ENCODE measurements at regions not wholly inside any gene's neighbourhood (a gene's known extent, or its start where the extent isn't known, plus 50 kb on each side); places are given as distances from the start of the nearest gene placed in this dataset.
A peak's percentile ranks its signal among the peaks of the same experiment; 100 is the strongest.
"Not testable (repeated sequence)": the region's sequence is repeated elsewhere in the genome, so short reads cannot be mapped to it uniquely, and the experiment has no call there.

DNA sequence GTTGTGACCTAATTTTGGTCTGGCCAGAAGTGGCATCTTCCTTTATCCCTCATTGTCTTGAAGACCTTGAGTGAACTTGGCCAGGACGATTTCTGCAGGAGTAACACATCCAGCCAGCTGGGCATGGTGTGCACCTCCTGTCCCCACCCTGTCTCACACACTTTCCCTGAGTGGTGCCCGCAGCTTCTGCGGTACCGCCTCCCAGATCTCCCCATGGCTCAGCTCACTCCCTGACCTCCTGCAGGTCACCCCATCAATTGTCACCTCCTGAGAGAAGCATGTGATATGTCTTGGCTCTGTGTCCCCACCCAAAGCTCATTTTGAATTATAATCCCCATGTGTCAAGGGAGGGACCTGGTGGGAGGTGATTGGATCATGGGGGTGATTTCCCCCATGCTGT lies 50.2 kb upstream of the TP53I11 start:
- no peak for DNase-seq

DNA sequence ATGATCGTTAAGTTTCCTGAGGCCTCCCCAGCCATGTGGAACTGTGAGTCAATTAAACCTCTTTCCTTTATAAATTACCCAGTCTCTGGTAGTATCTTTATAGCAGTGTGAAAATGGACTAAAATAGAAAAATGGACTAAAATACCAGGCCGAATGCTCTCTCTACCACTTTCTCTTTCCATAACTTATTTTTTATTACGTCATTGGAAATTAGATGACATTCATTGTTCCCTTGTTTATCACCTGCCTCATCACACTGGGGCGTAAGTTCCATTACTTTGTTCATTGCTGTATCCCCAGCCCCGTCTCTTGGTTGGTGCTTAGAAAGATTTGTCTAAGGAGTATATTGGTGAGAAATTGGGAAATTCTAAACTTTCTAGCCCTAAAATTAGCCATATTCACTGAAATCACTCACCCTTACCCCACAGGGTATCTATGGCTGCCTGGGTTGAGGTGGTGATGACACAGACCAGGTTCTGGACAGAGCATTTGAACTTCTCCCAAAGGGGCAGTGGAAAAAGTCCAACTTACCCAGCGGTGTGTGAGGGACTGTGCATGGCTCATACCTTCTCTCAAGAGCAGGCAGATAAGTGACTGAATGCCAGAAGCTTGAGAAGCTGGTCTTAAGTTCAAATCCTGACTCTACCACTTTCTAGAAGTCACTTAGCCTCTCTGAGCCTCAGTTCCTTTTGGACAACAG lies 50.9 kb upstream of the TP53I11 start:
- DNase-seq: no peak

DNA sequence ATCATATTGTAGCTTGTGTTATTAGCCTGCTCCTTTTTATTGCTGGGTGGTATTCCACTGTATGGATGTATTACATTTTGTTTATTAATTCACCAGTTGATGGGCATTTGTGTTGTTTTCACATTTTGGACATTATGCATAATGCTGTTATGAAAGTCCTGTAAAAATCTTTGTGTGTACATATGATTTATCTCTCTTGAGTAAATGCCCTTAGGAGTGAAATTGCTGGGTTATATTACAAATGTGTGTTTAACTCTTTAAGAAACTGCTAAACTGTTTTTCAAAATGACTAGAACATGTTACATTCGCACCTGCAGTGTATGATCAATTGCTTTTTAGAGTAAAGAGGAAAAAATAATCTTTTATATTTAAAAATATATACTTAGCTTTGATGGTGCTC lies 54.4 kb upstream of the TP53I11 start:
- DNase-seq: no peak

DNA sequence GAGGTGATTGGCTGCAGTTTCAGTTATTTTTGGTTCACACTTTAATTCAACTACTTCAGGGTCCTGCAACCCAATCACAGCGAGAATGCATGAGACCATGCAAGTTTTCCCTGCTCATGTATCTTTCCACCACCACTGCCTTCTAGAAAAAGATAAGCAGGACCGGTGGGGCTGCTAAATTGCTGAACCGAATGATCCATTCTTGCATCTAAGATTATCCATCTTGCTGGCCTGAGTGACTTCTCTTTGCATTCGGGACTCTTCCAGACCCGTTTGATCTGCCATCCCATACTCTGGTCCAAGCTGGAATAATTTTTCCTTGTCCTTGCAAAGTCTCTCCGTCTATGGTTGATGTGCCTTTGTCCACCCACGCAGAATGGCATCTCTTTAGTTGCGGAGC lies 56.3 kb upstream of the TP53I11 start:
- no peak for DNase-seq

DNA sequence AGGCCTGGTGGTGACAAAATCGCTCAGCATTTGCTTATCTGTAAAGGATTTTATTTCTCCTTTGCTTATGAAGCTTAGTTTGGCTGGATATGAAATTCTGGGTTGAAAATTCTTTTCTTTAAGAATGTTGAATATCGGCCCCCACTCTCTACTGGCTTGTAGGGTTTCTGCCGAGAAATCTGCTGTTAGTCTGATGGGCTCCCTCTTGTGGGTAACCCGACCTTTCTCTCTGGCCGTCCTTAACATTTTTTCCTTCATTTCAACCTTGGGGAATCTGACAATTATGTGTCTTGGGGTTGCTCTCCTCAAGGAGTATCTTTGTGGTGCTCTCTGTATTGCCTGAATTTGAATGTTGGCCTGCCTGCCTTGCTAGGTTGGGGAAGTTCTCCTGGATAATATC lies 65.3 kb upstream of the TP53I11 start:
- DNase-seq: not testable (repeated sequence)

DNA sequence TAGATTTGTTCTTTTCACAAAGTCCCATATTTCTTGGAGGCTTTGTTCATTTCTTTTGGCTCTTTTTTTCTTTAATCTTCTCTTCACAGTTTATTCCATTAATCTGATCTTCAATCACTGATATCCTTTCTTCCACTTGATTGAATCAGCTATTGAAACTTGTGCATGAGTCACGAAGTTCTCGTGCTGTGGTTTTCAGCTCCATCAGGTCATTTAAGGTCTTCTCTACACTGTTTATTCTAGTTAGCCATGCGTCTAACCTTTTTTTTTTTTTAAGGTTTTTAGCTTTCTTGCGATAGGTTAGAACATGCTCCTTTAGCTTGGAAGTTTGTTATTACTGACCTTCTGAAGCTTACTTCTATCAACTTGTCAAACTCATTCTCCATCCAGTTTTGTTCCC lies 65.8 kb upstream of the TP53I11 start:
- DNase-seq: not testable (repeated sequence)

DNA sequence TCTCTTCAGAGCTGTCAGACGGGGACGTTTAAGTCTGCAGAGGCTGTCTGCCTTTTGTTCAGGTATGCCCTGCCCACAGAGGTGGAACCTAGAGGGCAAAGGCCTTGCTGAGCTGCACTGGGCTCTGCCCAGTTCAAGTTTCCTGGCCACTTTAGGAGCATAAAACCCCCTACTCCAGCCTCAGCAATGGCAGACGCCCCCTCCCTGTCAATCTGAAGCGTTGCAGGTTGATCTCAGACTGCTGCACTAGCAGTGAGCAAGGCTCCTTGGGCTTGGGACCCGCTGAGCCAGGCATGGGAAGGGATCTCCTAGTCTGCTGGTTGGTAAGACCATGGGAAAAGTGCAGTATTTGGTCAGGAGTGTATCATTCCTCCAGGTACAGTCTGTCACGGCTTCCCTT lies 66.6 kb upstream of the TP53I11 start:
- no peak for DNase-seq

DNA sequence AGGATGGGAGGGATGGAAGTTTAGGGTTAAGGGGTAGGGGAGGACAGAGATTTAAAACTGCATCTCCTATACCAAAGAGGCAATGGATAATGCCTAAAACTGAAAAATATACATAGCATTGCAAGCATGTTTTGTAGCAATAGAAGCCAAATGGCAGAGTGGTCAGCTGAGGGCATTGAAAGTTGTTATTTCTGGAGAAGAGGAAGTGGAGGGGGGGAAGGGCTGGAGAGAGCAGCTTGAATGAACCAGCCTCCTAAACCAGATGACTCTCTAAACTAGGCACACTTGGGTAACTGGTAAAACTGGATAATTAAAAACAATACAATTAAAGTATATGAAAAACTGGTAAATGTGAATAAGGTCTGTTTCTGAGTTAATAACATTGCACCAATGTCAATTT lies 70.3 kb upstream of the TP53I11 start:
- DNase-seq: no peak

DNA sequence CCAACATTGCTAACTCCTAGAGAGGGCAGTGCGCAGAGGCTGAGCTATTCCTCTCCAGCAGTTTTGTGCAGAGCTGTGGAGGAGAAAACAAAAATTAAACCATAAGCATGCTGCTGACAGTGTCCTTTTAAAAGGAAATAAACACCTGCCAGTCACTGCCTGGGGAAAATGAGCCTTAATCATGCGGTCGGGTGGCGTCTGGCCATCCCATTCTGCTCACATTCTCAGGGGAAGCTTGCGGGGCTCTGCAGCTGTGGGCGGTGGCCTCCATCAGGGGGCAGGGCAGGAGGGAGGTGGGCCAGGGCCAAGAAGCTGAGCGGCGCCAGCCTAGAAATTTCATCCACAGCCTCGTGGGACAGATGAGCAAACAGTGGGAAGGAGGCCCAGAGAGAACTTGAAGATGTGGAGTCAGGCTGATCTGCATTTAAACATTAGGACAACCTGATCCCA lies 71.0 kb upstream of the TP53I11 start:
- DNase-seq: peak in 1 of 2 experiments; percentile 26

DNA sequence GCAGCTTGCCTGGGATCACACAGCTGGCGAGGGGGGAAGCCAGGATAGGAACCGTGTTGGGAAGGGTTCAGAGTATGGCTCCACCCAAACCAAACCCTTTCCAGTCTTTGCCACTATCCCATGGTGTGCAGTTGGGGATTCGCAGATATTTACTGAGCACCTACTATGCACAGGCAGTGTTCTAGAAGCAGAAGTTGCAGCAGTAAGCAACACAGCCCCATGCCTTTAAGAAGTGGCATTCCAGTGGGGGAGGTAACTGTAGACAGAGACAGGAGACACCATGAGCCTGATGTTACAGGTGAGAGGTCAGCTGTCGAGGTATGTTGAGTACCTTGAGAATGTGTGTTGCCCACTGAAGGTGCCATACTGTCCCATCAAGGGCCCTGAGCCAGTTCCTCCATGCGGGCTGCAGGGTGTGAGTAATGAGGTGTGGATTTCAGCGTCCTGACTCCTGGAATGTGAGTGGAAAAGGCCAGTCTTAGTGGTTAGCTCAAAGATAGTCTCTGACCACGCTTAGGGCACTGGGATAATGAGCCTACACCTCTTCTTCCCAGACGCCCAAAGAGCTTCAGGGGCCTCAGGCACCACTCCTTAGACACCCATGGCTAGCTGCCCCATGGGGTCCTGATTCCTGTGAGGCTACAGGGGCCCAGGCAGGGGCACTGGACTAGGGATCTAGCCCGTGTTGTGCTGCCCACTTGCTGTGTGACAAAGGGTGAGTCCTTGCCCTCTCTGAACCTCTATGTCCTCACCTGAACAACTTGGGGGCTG lies 71.8 kb upstream of the TP53I11 start:
- no peak for DNase-seq

DNA sequence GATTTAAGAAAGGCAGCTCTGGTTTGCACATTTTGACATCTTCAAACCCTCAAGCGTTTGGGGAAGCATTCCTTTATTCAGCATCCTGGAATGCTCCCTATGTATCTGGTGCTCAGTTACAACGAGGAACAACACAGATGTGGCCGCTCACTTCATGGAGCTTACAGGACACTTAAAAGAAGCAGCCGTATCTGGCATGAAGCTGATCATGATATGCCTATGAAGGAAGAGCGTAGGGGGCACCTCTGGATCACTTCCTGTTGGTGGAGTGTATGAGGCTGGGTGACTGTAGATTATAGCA lies 72.3 kb upstream of the TP53I11 start:
- DNase-seq: no peak

DNA sequence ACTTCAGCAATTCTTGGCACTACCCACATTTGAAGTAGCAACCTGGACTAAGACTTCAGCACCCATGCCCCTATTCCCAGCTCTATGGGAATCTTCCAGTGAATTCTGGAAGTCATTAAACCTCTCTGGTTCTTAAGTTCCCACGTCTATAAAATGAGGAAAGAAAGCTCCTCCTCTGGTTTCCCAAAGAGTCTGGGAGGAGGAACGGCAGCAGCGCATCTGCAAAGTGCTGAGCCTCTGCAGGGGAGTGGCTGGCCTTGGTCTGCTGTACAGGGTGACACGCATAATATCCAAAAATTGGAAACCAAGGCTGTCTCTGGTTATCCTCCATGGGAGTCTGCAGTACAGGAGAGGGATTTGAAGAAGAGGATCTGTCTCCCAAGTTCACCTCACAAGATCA lies 73.6 kb upstream of the TP53I11 start:
- no peak for DNase-seq

DNA sequence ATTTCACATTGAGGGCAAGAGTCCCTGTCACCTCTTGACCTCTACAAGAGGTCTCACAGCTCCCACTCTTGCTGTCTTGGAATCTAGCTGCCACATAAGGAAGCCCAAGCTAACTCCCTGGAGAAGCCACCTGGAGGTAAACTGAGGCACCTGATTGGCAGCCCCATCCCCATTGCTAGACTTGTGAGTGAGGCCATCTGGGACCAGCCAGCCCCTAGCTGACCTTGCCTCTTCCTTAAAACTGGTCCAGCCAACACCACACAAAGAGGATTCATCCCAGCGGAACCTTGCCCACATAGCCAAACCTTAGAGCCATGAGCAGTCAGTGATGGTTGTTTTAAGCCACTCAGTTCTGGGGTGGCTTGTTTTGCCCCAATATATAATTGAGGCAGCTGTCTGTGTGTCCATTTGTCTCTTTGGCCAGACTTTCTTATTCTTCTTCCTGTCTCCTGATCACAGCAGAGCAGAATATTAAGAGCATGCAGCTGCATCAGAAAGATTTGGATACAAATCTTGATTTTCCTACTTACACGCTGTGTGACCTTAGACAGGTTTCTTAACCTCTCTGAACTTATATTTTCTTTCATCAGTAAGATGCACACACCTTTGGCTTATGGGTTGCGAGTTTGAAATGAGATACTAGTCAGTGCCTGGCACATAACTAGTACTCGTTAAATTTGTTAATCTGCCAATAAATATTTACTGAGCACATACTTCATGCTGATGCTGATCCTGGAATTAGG lies 74.3 kb upstream of the TP53I11 start:
- no peak for DNase-seq

DNA sequence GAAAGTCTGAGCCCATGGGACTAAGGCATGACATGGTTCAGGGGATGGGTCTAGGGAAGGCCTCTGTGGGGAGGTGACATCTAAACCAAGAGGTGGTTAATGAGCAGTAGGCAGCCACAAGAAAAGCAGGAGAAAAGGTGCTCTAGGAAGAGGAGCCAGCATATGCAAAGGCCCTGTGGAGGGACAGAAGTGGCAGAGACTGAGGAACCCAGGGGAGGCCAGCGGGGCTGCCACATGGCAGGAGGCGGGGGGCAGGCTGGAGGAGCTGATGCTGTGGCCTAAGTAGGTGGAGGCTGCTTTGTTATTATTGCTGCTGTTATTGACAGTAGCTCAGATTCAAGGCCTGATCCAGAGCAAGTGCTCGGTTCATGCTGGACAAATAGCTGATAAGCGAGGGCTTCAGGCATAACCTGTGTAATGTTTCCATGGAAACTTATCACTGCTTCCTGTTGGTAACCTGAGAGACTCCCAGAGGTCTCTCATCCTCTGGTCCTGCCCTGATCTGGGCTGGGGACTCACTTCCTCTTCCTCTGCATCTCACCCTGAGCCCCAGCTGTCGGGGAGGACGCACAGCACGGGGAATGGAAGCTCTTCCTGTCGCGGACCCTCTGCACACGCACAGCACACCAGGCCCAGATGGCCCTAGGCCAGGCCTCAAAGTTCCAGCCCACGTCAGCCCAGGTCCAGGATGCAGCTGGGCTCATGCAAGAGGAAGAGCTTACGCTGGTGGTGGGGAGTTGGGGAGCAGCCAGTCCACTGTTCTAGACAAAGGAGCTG lies 75.2 kb upstream of the TP53I11 start:
- no peak for DNase-seq

DNA sequence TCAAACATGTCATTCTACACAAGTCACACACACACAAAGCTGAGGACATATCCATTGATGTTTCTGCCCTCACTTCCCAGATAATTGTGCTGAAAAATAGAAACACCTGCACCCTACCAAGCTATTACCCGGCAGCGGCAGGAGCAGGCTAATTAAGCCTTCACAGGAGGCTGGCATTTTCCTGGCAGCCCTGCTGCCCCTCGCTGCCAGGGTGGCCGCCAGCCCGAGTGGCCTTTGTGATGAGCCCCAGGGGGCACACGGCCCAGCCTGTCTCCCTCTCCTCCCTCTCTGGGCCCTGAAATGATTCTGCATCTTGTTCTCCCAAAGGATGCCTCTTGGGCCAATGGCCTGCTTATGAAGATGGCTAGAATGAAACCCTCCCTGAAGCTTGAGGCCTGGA lies 76.2 kb upstream of the TP53I11 start:
- DNase-seq: no peak

DNA sequence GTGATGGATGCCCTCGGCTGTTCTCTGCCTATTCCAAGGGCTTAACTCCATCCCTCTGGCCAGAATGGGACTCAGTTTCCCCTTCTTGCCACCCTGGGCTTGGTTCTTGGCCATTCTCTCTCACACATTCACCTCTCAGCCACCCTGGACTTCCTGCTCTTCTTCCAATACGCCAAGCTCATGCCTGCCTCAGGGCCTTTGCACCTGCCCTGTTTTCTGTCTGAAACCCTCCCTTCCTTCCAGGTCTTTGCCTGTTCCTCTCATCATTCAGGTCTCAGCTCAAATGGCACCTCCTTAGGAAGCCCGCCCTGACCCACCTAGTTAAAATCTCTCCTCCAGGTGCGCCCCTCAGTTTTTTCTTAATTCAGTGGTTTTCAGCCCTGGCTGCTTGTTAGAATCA lies 76.6 kb upstream of the TP53I11 start:
- no peak for DNase-seq

DNA sequence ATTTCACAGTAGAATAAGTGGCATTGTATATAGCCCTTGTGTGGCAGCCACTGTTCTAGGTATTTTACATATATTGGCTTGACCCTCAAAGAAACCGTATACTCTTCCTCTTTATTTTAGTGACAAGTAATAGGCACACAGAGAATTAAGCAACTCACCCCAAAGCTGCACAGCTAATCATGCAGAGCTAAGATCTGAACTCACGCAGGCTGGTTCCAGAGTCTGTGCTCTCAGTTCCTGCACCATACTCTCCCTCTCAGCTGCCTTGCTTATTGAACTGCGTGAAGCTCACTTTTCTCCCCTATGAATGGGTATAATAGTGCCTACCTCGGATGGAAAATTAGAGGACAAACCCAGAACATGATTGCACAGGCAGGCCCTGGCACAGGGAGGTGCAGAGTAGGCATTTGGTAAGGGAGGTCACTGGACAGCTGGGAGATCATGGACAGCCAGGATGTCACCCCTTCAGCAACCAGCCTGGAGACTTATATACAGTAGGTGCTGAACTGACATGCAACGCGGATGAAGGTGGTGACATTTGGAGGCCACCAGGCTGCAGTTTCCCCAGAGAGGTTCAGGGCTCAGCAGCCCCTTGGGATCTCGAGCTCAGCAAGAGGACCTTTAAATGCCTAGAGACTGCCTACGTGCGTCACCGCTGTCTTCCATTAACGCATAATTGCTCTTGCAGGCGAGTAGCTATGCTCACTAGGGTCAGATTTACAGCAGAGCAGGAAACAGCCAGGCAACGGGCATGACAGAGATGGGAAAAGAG lies 78.4 kb upstream of the TP53I11 start:
- peak in 1 of 2 experiments; percentile 24 for DNase-seq

DNA sequence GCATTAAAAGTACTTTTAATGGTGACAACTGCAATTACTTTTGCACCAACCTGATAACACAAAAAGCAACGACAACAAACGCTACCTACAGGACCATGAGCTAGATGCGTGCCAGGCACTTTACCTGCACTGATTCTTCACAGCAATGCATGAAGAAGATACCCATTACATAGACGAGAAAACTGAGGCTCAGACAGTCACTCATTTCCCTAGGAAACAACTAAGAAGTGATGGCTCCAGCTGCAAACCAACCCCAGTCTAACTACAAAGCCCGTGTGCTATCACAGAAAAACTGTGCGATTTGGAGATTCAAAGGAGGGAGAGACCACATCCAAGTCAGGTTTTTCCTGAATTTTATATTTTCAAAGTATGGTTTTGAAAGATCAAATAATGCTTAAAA lies 80.1 kb upstream of the TP53I11 start:
- DNase-seq: no peak

DNA sequence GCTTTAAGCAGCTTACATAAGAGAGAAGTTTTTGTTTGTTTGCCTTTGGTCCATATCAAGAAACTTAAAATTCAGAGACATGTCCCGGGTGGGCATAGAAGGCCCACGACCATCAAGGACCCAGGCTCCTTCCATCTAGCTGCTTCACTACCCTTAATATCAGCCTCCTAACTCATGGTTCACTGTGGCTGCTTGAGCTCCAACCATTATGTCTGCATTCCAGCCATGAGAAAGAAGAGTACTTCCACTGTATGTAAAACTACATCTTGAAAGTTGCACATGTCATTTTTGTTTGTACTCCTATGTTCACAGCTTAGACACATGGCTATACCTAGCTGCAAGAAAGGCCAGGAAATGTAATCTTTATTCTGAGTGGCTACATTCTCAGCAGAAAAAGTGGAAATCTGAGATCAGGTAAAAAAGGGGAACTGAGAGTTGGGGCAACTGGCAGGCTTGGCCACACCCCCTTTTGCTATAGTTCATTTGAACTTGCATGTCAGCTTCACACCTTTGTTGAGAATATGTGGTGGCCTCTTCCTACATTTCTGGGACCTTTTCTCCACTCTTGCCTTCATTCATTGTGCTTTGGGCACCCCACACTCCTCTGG lies 81.3 kb upstream of the TP53I11 start:
- DNase-seq: no peak

DNA sequence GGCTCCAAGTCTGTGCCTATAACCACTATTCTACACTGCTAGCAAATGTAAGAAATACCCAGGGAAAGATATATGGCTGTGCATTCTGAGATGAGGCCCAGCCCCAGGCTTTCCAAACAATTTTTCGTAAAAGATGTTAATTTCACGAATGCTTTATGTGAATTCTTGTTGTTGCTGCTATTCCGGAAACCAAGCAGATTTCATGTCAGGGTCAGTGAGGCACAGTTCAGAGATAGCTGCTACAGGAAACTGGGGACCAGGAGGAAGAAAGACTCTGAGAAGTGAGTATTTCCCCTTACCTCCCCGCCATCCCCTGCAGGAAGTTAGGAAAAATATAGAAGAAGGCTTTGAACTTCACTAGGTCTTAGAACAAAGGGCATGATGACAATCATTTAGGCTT lies 84.7 kb upstream of the TP53I11 start:
- no peak for DNase-seq

DNA sequence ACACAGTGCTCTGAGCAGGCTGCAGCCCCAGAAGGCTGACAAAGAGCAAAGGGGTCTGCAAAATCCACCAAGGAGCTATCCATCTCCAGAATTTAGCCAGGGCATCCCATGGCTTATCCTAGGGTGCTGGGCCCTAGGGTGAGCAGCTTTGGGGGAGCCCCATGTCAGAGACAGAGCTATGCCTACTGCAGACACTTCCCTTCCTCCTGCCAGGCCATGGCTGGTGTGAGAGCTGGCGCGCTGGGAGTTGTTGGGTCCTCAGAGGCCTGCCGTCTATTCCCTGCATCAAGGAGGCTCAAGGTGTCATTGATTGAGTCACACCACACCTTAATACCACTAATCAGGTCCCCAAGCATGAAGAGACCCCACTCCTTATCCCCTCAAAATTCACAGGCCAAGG lies 85.3 kb upstream of the TP53I11 start:
- DNase-seq: no peak

DNA sequence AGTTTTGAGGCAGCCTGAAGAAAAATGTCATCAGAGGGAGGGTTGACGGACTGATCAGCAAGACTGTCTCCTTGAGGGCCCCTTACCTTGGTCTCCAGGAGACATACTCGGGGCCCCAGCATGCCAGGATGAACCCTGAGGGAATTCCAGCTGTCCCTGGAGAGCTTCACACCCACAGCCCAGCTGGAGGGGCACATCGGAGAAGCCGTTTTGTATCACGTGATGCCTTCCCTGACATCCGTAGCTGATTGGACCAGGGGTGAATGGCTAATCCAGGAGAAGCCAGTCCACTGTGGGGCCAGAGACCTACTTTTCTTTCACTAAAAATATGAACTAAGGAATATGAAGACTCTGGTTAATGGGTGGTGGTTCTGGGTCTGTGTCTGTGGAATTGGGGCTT lies 86.0 kb upstream of the TP53I11 start:
- no peak for DNase-seq

All from NCI-H1930 (cell line).